HCT116 (cell line): ENCODE measurements at regions not wholly inside any gene's neighbourhood (a gene's known extent, or its start where the extent isn't known, plus 50 kb on each side); places are given as distances from the start of the nearest gene placed in this dataset.

Source experiments
- ATAC-seq: fragments of 200-7000 bp; cut with Tn5 transposase; 2 replicates; pipeline ENCODE4 v1.9.1; 2020; ENCODE audit warnings: mild to moderate bottlenecking, moderate library complexity
- BruUV-seq: library from RNA; stranded (reverse); fragments of 400-500 nt; replicated peaks from 2 replicates; lab custom pipeline; 2021; lab: Mats Ljungman, UMichigan
- CTCF ChIA-PET: fragments of 300-600 bp; sonication (Branson Sonifier 250); formaldehyde crosslinking; loops from one replicate; lab custom pipeline; 2021; ENCODE audit warnings: antibody characterized with exemption; lab: Charles Lee
- POLR2A ChIA-PET: fragments of 300-600, 350-600 bp; sonication (Branson Sonifier 250); formaldehyde crosslinking; loops from one replicate; lab custom pipeline; 2021; ENCODE audit warnings: antibody characterized with exemption; lab: Charles Lee
- RAD21 ChIA-PET, 2 experiments: fragments of 300-600 bp; sonication (Branson Sonifier 250); formaldehyde crosslinking; loops; one replicate each; lab custom pipeline; 2023; ENCODE audit warnings: low total read pairs in 2 of 2; ENCODE audit not compliant: uncharacterized antibody in 2 of 2, unreplicated experiment in 2 of 2, low non-redundant PET in 1 of 2; lab: Charles Lee
- DNase-seq: peaks from one replicate; pipeline ENCODE4 v3.0.0-alpha.2; 2010; ENCODE audit warnings: low read depth, low spot score
- H2AFZ ChIP-seq: fragments of 200-600 bp; shearing (Covaris generic), sonication (generic); 2 replicates; pipeline ENCODE4 v1.6.1; 2017; ENCODE audit warnings: low read depth, mixed run types, mixed read lengths, antibody characterized with exemption, low read length; ENCODE audit not compliant: poor library complexity, severe bottlenecking
- H3K27ac ChIP-seq: 2 replicates; pipeline ENCODE4 v1.5.1; 2012; ENCODE audit warnings: low read depth, low read length
- H3K27me3 ChIP-seq: fragments of 200-600 bp; sonication (generic); 2 replicates; pipeline ENCODE4 v1.6.1; 2016; ENCODE audit warnings: mixed run types, low read length, mixed read lengths; ENCODE audit not compliant: insufficient read depth
- H3K36me3 ChIP-seq, 2 experiments: fragments of 200-500 bp in 1 of 2; fragments of 200-600 bp in 1 of 2; sonication (Bioruptor generic) in 1 of 2; sonication (generic) in 1 of 2; 2 replicates each; pipeline versions ENCODE4 v1.5.1 to v1.6.1; 2014 to 2016; ENCODE audit warnings: low read length in 2 of 2, inconsistent platforms in 1 of 2, mixed read lengths in 1 of 2, mixed run types in 1 of 2; ENCODE audit not compliant: insufficient read depth in 2 of 2, control insufficient read depth in 1 of 2
- H3K4me1 ChIP-seq, 2 experiments: fragments of 200-600 bp in 1 of 2; sonication (generic) in 1 of 2; 2 replicates each; pipeline versions ENCODE4 v1.5.1 to v1.6.1; 2012 to 2017; ENCODE audit warnings: low read length in 2 of 2, inconsistent platforms in 1 of 2, mild to moderate bottlenecking in 1 of 2, mixed read lengths in 1 of 2, mixed run types in 1 of 2, moderate library complexity in 1 of 2; ENCODE audit not compliant: insufficient read depth in 2 of 2, control insufficient read depth in 1 of 2
- H3K4me2 ChIP-seq: fragments of 200-600 bp; sonication (generic); 2 replicates; pipeline ENCODE4 v1.6.1; 2017; ENCODE audit warnings: mixed run types, low read length, mixed read lengths
- H3K4me3 ChIP-seq, 2 experiments: fragments of 200-600 bp in 1 of 2; sonication (generic) in 1 of 2; replicated peaks in 1 of 2; 2 replicates each; pipeline ENCODE4 v1.5.1; 2011 to 2016; ENCODE audit warnings: low read length in 2 of 2, control low read depth in 1 of 2, low read depth in 1 of 2, mild to moderate bottlenecking in 1 of 2, mixed read lengths in 1 of 2, mixed run types in 1 of 2
- H3K79me2 ChIP-seq: fragments of 200-600 bp; sonication (generic); 2 replicates; pipeline ENCODE4 v1.6.1; 2017; ENCODE audit warnings: mild to moderate bottlenecking, mixed run types, low read length, moderate library complexity, mixed read lengths; ENCODE audit not compliant: insufficient read depth
- H3K9ac ChIP-seq: fragments of 200-600 bp; sonication (generic); 2 replicates; pipeline ENCODE4 v1.6.1; 2016; ENCODE audit warnings: low read length, mixed read lengths
- H3K9me2 ChIP-seq: fragments of 200-600 bp; sonication (generic), shearing (Covaris generic); 2 replicates; pipeline ENCODE4 v1.6.1; 2017; ENCODE audit warnings: mixed run types, mild to moderate bottlenecking, moderate library complexity; ENCODE audit not compliant: insufficient read depth
- H3K9me3 ChIP-seq, 2 experiments: fragments of 200-500 bp in 1 of 2; fragments of 200-600 bp in 1 of 2; sonication (Bioruptor generic) in 1 of 2; sonication (generic) in 1 of 2; 2 replicates each; pipeline ENCODE4 v1.6.1; 2014 to 2017; ENCODE audit warnings: low read length in 2 of 2, mixed read lengths in 2 of 2, inconsistent platforms in 1 of 2, low read depth in 1 of 2, mild to moderate bottlenecking in 1 of 2, mixed run types in 1 of 2, moderate library complexity in 1 of 2; ENCODE audit not compliant: control insufficient read depth in 1 of 2, insufficient read depth in 1 of 2
- H4K20me1 ChIP-seq: fragments of 200-600 bp; sonication (generic), shearing (Covaris generic); 2 replicates; pipeline ENCODE4 v1.6.1; 2017; ENCODE audit warnings: mixed run types, mild to moderate bottlenecking, moderate library complexity; ENCODE audit not compliant: insufficient read depth
- CBX3 ChIP-seq: IDR thresholded peaks from 2 replicates; pipeline ENCODE4 v1.6.1; 2012; ENCODE audit warnings: low read depth
- CEBPB ChIP-seq: IDR thresholded peaks from 2 replicates; pipeline ENCODE4 v1.6.1; 2012; ENCODE audit warnings: low read depth
- EGR1 ChIP-seq: IDR thresholded peaks from 2 replicates; pipeline ENCODE4 v1.6.1; 2012; ENCODE audit warnings: low read depth
- ELF1 ChIP-seq: IDR thresholded peaks from 2 replicates; pipeline ENCODE4 v1.6.1; 2012; ENCODE audit warnings: low read depth, borderline replicate concordance
- JUND ChIP-seq: IDR thresholded peaks from 2 replicates; pipeline ENCODE4 v1.6.1; 2012
- RAD21 ChIP-seq: IDR thresholded peaks from 2 replicates; pipeline ENCODE4 v1.6.1; 2012; ENCODE audit warnings: low read depth, mild to moderate bottlenecking
- SP1 ChIP-seq: IDR thresholded peaks from 2 replicates; pipeline ENCODE4 v1.6.1; 2012; ENCODE audit warnings: low read depth
- SRF ChIP-seq: IDR thresholded peaks from 2 replicates; pipeline ENCODE4 v1.6.1; 2012; ENCODE audit warnings: low read depth
- YY1 ChIP-seq: IDR thresholded peaks from 2 replicates; pipeline ENCODE4 v1.6.1; 2011; ENCODE audit warnings: low read length, low read depth, moderate library complexity, mild to moderate bottlenecking; ENCODE audit not compliant: insufficient replicate concordance; ENCODE audit errors: extremely low read depth
- intact Hi-C: fragments of 100-400 bp; cut with micrococcal nuclease; formaldehyde crosslinking; loops from 2 replicates; pipeline ENCODE4 v1.10.0; 2022
- TF ChIP-seq, protein P1 (sequence below): IDR thresholded peaks from 2 replicates; pipeline ENCODE4 v1.6.1; 2012
- TF ChIP-seq, protein P2 (sequence below): IDR thresholded peaks from 2 replicates; pipeline ENCODE4 v1.6.1; 2012
- TF ChIP-seq, protein P3 (sequence below): IDR thresholded peaks from 2 replicates; pipeline ENCODE4 v1.6.1; 2011; ENCODE audit warnings: mild to moderate bottlenecking, low read length, moderate library complexity; ENCODE audit not compliant: insufficient replicate concordance; ENCODE audit errors: extremely low read depth

DNA sequence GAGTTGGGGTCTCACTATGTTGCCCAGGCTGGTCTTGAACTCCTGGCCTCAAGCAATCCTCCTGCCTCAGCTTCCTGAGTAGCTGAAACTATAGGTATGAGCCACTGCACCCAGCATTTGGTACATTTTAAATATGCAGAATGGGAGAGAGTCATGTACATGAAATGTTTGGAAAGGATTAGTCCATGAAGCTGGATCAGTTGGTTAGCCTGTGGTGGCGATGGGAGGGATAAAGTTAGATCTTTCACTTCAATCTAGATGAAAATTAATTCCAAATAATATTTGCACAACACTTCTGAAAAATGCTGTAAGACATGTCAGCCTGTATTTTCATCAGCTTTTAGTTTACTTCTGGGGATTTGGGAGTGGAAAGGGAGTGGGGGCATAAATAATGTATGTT is 188.9 kb downstream of the HUNK start:
- ChIA-PET RAD21 (no interaction called here), POLR2A (no interaction called here), CTCF (no interaction called here)
- DNase-seq (no peak), ATAC-seq (no peak)
- H3K36me3 ChIP-seq = no peaks in the 10 kb centered on the region
- H2AFZ ChIP-seq = no peak overlapping the region
- no peaks in the 10 kb centered on the region for H4K20me1 ChIP-seq
- intact Hi-C loops = no loop called here
- no peak overlapping the region for H3K4me3 ChIP-seq
- no peaks in the 10 kb centered on the region for H3K79me2 ChIP-seq
- no peaks in the 10 kb centered on the region for H3K9me3 ChIP-seq
- H3K9ac ChIP-seq = no peak overlapping the region
- no TSS peak for BruUV-seq
- no peak overlapping the region for H3K27ac ChIP-seq
- H3K27me3 ChIP-seq = peaks cover 23% of the 10 kb centered on the region; the same call in 1 of the 2 replicates
- H3K4me2 ChIP-seq = no peak overlapping the region
- TF ChIP-seq CEBPB (no peak), RAD21 (no peak)
- TF ChIP-seq, protein P1, sequence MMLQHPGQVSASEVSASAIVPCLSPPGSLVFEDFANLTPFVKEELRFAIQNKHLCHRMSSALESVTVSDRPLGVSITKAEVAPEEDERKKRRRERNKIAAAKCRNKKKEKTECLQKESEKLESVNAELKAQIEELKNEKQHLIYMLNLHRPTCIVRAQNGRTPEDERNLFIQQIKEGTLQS = no peak
- TF ChIP-seq, protein P2, sequence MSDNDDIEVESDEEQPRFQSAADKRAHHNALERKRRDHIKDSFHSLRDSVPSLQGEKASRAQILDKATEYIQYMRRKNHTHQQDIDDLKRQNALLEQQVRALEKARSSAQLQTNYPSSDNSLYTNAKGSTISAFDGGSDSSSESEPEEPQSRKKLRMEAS = no peak
- TF ChIP-seq, protein P3, sequence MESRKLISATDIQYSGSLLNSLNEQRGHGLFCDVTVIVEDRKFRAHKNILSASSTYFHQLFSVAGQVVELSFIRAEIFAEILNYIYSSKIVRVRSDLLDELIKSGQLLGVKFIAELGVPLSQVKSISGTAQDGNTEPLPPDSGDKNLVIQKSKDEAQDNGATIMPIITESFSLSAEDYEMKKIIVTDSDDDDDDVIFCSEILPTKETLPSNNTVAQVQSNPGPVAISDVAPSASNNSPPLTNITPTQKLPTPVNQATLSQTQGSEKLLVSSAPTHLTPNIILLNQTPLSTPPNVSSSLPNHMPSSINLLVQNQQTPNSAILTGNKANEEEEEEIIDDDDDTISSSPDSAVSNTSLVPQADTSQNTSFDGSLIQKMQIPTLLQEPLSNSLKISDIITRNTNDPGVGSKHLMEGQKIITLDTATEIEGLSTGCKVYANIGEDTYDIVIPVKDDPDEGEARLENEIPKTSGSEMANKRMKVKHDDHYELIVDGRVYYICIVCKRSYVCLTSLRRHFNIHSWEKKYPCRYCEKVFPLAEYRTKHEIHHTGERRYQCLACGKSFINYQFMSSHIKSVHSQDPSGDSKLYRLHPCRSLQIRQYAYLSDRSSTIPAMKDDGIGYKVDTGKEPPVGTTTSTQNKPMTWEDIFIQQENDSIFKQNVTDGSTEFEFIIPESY = no peak
- H3K9me2 ChIP-seq = no peaks in the 10 kb centered on the region
- no peaks in the 10 kb centered on the region for H3K4me1 ChIP-seq

DNA sequence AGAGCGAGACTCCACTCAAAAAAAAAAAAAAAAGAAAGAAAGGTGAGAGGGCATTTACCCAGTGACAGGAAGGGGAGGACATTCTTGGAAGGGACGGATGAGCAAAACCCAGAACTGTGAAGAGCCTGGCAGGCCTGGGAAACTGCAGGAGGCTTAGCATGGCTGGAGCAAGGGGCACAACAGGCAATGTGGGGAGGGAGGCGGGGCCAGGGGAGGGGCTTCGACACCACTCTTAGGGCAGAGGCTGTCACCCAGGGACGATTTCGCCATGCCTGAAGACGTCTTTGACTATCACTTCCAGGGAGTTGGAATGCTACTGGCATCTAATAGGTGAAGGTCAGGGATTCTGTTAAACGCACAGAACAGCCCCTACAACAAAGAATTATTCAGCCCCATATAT is 184.0 kb downstream of the HUNK start:
- no peaks in the 10 kb centered on the region for H3K4me1 ChIP-seq
- no peaks in the 10 kb centered on the region for H3K9me2 ChIP-seq
- H3K36me3 ChIP-seq = no peaks in the 10 kb centered on the region
- no TSS peak for BruUV-seq
- H2AFZ ChIP-seq = no peak overlapping the region
- no peak overlapping the region for H3K27ac ChIP-seq
- ChIA-PET RAD21 (no interaction called here), POLR2A (no interaction called here), CTCF (no interaction called here)
- DNase-seq (no peak), ATAC-seq (no peak)
- H3K4me3 ChIP-seq = no peak overlapping the region
- H3K4me2 ChIP-seq = no peak overlapping the region
- H3K9ac ChIP-seq = no peak overlapping the region
- TF ChIP-seq EGR1 (no peak), SP1 (no peak), JUND (no peak), CBX3 (no peak), SRF (no peak), ELF1 (no peak), YY1 (no peak), CEBPB (no peak)
- TF ChIP-seq, protein P1 = no peak
- TF ChIP-seq, protein P2 = no peak
- H4K20me1 ChIP-seq = no peaks in the 10 kb centered on the region
- peaks cover 10% of the 10 kb centered on the region; the same call in 1 of the 2 replicates for H3K27me3 ChIP-seq
- no peaks in the 10 kb centered on the region for H3K9me3 ChIP-seq
- no peaks in the 10 kb centered on the region for H3K79me2 ChIP-seq
- intact Hi-C loops = no loop called here
